ENCODE measurements at regions not wholly inside any gene's neighbourhood (a gene's known extent, or its start where the extent isn't known, plus 50 kb on each side); places are given as distances from the start of the nearest gene placed in this dataset.

- DNase-seq: no peak
Observed at GRCh38 chr1:229194096-229194495, 76.8 kb upstream of the RAB4A start.

GRCh38 chr1:229195246-229195645 lies 75.7 kb upstream of the RAB4A start:
- DNase-seq: no peak

- DNase-seq: no peak
Observed at GRCh38 chr1:229196404-229197264, 74.3 kb upstream of the RAB4A start.

- no peak for DNase-seq
Observed at GRCh38 chr1:229197265-229197585, 73.7 kb upstream of the RAB4A start.

- no peak for DNase-seq
Observed at GRCh38 chr1:229199261-229200243, 71.4 kb upstream of the RAB4A start.

GRCh38 chr1:229203030-229203751 lies 67.7 kb upstream of the RAB4A start:
- peak; percentile 43 for DNase-seq

GRCh38 chr1:229203991-229204632 lies 66.8 kb upstream of the RAB4A start:
- no peak for DNase-seq

- DNase-seq: no peak
Observed at GRCh38 chr1:229204921-229205777, 65.8 kb upstream of the RAB4A start.

GRCh38 chr1:229205854-229206253 lies 65.1 kb upstream of the RAB4A start:
- DNase-seq: no peak

GRCh38 chr1:229207916-229208315 lies 63.0 kb upstream of the RAB4A start:
- DNase-seq: no peak

GRCh38 chr1:229208481-229208880 lies 62.4 kb upstream of the RAB4A start:
- DNase-seq: no peak

GRCh38 chr1:229209386-229209785 lies 61.5 kb upstream of the RAB4A start:
- DNase-seq: no peak

GRCh38 chr1:229209816-229210215 lies 61.1 kb upstream of the RAB4A start:
- no peak for DNase-seq

- DNase-seq: no peak
Observed at GRCh38 chr1:229210844-229211243, 60.1 kb upstream of the RAB4A start.

- no peak for DNase-seq
Observed at GRCh38 chr1:229213797-229214196, 57.1 kb upstream of the RAB4A start.

GRCh38 chr1:229217716-229218115 lies 53.2 kb upstream of the RAB4A start:
- DNase-seq: no peak

GRCh38 chr1:229218612-229219025 lies 52.3 kb upstream of the RAB4A start:
- DNase-seq: no peak

GRCh38 chr1:229220163-229220846 lies 50.6 kb upstream of the RAB4A start:
- DNase-seq: no peak

GRCh38 chr1:229221106-229222019 lies 49.5 kb upstream of the RAB4A start:
- DNase-seq: no peak
